OCI-LY3 (cell line): ENCODE measurements at regions not wholly inside any gene's neighbourhood (a gene's known extent, or its start where the extent isn't known, plus 50 kb on each side); places are given as distances from the start of the nearest gene placed in this dataset.

Source experiments
- EZH2phosphoT487 ChIP-seq: fragments of 200-600 bp; shearing (Covaris generic); IDR thresholded peaks from 2 replicates; pipeline ENCODE4 v1.6.1; 2018; ENCODE audit warnings: antibody characterized with exemption, mixed run types, low read depth
- TF ChIP-seq, protein P1 (sequence below): fragments of 200-600, 300-600 bp; sonication (generic); IDR thresholded peaks from 2 replicates; pipeline ENCODE4 v1.5.1; 2014; ENCODE audit warnings: antibody characterized with exemption, low read length, low read depth

- TF ChIP-seq, protein P1, sequence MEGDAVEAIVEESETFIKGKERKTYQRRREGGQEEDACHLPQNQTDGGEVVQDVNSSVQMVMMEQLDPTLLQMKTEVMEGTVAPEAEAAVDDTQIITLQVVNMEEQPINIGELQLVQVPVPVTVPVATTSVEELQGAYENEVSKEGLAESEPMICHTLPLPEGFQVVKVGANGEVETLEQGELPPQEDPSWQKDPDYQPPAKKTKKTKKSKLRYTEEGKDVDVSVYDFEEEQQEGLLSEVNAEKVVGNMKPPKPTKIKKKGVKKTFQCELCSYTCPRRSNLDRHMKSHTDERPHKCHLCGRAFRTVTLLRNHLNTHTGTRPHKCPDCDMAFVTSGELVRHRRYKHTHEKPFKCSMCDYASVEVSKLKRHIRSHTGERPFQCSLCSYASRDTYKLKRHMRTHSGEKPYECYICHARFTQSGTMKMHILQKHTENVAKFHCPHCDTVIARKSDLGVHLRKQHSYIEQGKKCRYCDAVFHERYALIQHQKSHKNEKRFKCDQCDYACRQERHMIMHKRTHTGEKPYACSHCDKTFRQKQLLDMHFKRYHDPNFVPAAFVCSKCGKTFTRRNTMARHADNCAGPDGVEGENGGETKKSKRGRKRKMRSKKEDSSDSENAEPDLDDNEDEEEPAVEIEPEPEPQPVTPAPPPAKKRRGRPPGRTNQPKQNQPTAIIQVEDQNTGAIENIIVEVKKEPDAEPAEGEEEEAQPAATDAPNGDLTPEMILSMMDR: no peak
- no peak for TF ChIP-seq EZH2phosphoT487
Observed at GRCh38 chr11:122268601-122269130, 152.7 kb upstream of the BLID start.
